Spleen (tissue), 7 donors: ENCODE measurements at regions not wholly inside any gene's neighbourhood (a gene's known extent, or its start where the extent isn't known, plus 50 kb on each side); places are given as distances from the start of the nearest gene placed in this dataset.

ENCODE experiments used
- CTCF ChIP-seq, 11 experiments: fragments of 200-600 bp in 7 of 11; fragments of 450-650 bp in 4 of 11; sonication (generic) in 4 of 11; IDR thresholded peaks in 8 of 11; conservative IDR thresholded peaks in 3 of 11; 1 replicate in 7 of 11; 2 replicates in 4 of 11; pipeline versions ENCODE4 v1.4.0 to v1.8.0; 2016 to 2021; ENCODE audit warnings: antibody characterized with exemption in 11 of 11, inconsistent platforms in 4 of 11, mild to moderate bottlenecking in 1 of 11
- POLR2AphosphoS5 ChIP-seq, 3 donors: sonication (generic); formaldehyde crosslinking; IDR thresholded peaks; one replicate each; pipeline ENCODE4 v1.5.1; 2017; ENCODE audit warnings: antibody characterized with exemption in 3 of 3
- donor health status: DM: no; HTN: no; CAD: no; lungs with moderate emphysema.
- donor health status: DM: no; HTN: no; CAD: no.
- donor health status: DM: no; HTN: no; CAD: no.

GRCh38 chr9:17929506-17929905, 350.6 kb downstream of the SH3GL2 start:
- TF ChIP-seq CTCF (IDR thresholded peaks at IDR 0.05 in 8 of 11, conservative IDR thresholded peaks at IDR 0.05 in 3 of 11): no peak
- no peak for TF ChIP-seq POLR2AphosphoS5 (IDR thresholded peaks at IDR 0.05)
